WTC11 (cell line): ENCODE measurements at regions not wholly inside any gene's neighbourhood (a gene's known extent, or its start where the extent isn't known, plus 50 kb on each side); places are given as distances from the start of the nearest gene placed in this dataset.

Experiments used
- ATAC-seq: fragments of 200-7000 bp; cut with Tn5 transposase; 2 replicates; pipeline ENCODE4 v1.10.0; 2021; ENCODE audit warnings: mild to moderate bottlenecking, moderate library complexity
- CTCF ChIA-PET: fragments of 300-600 bp; sonication (Branson Sonifier 250); formaldehyde crosslinking; loops from one replicate; lab custom pipeline; 2021; ENCODE audit warnings: antibody characterized with exemption; lab: Charles Lee
- POLR2A ChIA-PET: fragments of 350-600 bp; sonication (Branson Sonifier 250); formaldehyde crosslinking; loops from one replicate; lab custom pipeline; 2021; ENCODE audit warnings: antibody characterized with exemption; lab: Charles Lee
- DNase-seq: peaks from one replicate; pipeline ENCODE4 v3.0.0; 2021; ENCODE audit warnings: low spot score
- H3K27ac Mint-ChIP-seq: 2 replicates; pipeline ENCODE4 v1.8.0; 2021; ENCODE audit warnings: mixed read lengths
- H3K27me3 Mint-ChIP-seq: 2 replicates; pipeline ENCODE4 v1.8.0; 2021; ENCODE audit warnings: low read depth, mild to moderate bottlenecking, moderate library complexity, mixed read lengths
- H3K36me3 Mint-ChIP-seq: 2 replicates; pipeline ENCODE4 v1.8.0; 2021; ENCODE audit warnings: mixed read lengths
- H3K4me1 Mint-ChIP-seq: 2 replicates; pipeline ENCODE4 v1.8.0; 2022; ENCODE audit warnings: mixed read lengths
- H3K4me3 Mint-ChIP-seq: 2 replicates; pipeline ENCODE4 v1.8.0; 2021; ENCODE audit warnings: mild to moderate bottlenecking, moderate library complexity, mixed read lengths
- H3K9me3 Mint-ChIP-seq: 2 replicates; pipeline ENCODE4 v1.8.0; 2021; ENCODE audit warnings: mixed read lengths
- CREB1 ChIP-seq: sonication (generic); formaldehyde crosslinking; IDR thresholded peaks from 2 replicates; pipeline ENCODE4 v1.8.0; 2023; ENCODE audit warnings: mild to moderate bottlenecking, missing genetic modification reagents
- ELF4 ChIP-seq: sonication (generic); formaldehyde crosslinking; IDR thresholded peaks from 2 replicates; pipeline ENCODE4 v1.8.1; 2022; ENCODE audit warnings: low read depth, mild to moderate bottlenecking, moderate library complexity, missing genetic modification reagents
- ETV6 ChIP-seq: sonication (generic); formaldehyde crosslinking; IDR thresholded peaks from 2 replicates; pipeline ENCODE4 v1.8.1; 2022; ENCODE audit warnings: mild to moderate bottlenecking, missing genetic modification reagents
- GTF2I ChIP-seq: fragments of 250-450 bp; sonication (Bioruptor Pico); conservative IDR thresholded peaks from 2 replicates; pipeline ENCODE4 v1.4.0; 2021; ENCODE audit warnings: mild to moderate bottlenecking
- HMGA2 ChIP-seq: fragments of 250-450 bp; sonication (Bioruptor Pico); IDR thresholded peaks from 2 replicates; pipeline ENCODE4 v1.4.0; 2021; ENCODE audit warnings: mild to moderate bottlenecking, moderate library complexity
- JUN ChIP-seq: sonication (generic); formaldehyde crosslinking; IDR thresholded peaks from 2 replicates; pipeline ENCODE4 v1.8.0; 2023; ENCODE audit warnings: mild to moderate bottlenecking, missing genetic modification reagents
- MYBL2 ChIP-seq: sonication (generic); formaldehyde crosslinking; IDR thresholded peaks from 2 replicates; pipeline ENCODE4 v1.8.1; 2023; ENCODE audit warnings: mild to moderate bottlenecking, moderate library complexity, missing genetic modification reagents
- NR1H2 ChIP-seq: sonication (generic); formaldehyde crosslinking; IDR thresholded peaks from 2 replicates; pipeline ENCODE4 v1.9.0; 2021; ENCODE audit warnings: mild to moderate bottlenecking, moderate library complexity, missing genetic modification reagents
- RELA ChIP-seq: sonication (generic); formaldehyde crosslinking; IDR thresholded peaks from 2 replicates; pipeline ENCODE4 v1.8.1; 2022; ENCODE audit warnings: missing genetic modification reagents, mild to moderate bottlenecking, borderline replicate concordance
- RORB ChIP-seq: fragments of 250-450 bp; sonication (Bioruptor Pico); IDR thresholded peaks from 2 replicates; pipeline ENCODE4 v1.9.0; 2021; ENCODE audit warnings: mild to moderate bottlenecking
- SMAD4 ChIP-seq: sonication (generic); formaldehyde crosslinking; IDR thresholded peaks from 2 replicates; pipeline ENCODE4 v1.8.0; 2022; ENCODE audit warnings: mild to moderate bottlenecking, missing genetic modification reagents
- ZNF121 ChIP-seq: sonication (generic); formaldehyde crosslinking; IDR thresholded peaks from 2 replicates; pipeline ENCODE4 v1.8.0; 2023; ENCODE audit warnings: missing genetic modification reagents
- ZNF138 ChIP-seq: sonication (generic); formaldehyde crosslinking; conservative IDR thresholded peaks from 2 replicates; pipeline ENCODE4 v1.8.1; 2022; ENCODE audit warnings: mild to moderate bottlenecking, moderate library complexity, missing genetic modification reagents
- ZNF219 ChIP-seq: sonication (generic); formaldehyde crosslinking; IDR thresholded peaks from 2 replicates; pipeline ENCODE4 v1.8.0; 2023; ENCODE audit warnings: missing genetic modification reagents, mild to moderate bottlenecking, borderline replicate concordance
- ZNF232 ChIP-seq: sonication (generic); formaldehyde crosslinking; IDR thresholded peaks from 2 replicates; pipeline ENCODE4 v1.8.0; 2022; ENCODE audit warnings: mild to moderate bottlenecking, missing genetic modification reagents
- ZNF263 ChIP-seq: sonication (generic); formaldehyde crosslinking; IDR thresholded peaks from 2 replicates; pipeline ENCODE4 v1.8.1; 2022; ENCODE audit warnings: low read depth, mild to moderate bottlenecking, moderate library complexity, missing genetic modification reagents
- TF ChIP-seq, protein P1 (sequence below): sonication (generic); formaldehyde crosslinking; IDR thresholded peaks from 2 replicates; pipeline ENCODE4 v1.8.0; 2022; ENCODE audit warnings: missing genetic modification reagents
- TF ChIP-seq, protein P2 (sequence below): fragments of 250-450 bp; sonication (Bioruptor Pico); conservative IDR thresholded peaks from 2 replicates; pipeline ENCODE4 v1.9.0; 2021; ENCODE audit warnings: mild to moderate bottlenecking
- TF ChIP-seq, protein P3 (sequence below): sonication (generic); formaldehyde crosslinking; IDR thresholded peaks from 2 replicates; pipeline ENCODE4 v1.8.1; 2023; ENCODE audit warnings: mild to moderate bottlenecking, missing genetic modification reagents, moderate library complexity
- TF ChIP-seq, protein P4 (sequence below): fragments of 250-450 bp; sonication (Bioruptor Pico); IDR thresholded peaks from 2 replicates; pipeline ENCODE4 v1.8.0; 2021; ENCODE audit warnings: mild to moderate bottlenecking
- TF ChIP-seq, protein P5 (sequence below): sonication (generic); formaldehyde crosslinking; conservative IDR thresholded peaks from 2 replicates; pipeline ENCODE4 v1.8.1; 2023; ENCODE audit warnings: mild to moderate bottlenecking, low read depth, missing genetic modification reagents, moderate library complexity
- TF ChIP-seq, protein P6 (sequence below): sonication (generic); formaldehyde crosslinking; IDR thresholded peaks from 2 replicates; pipeline ENCODE4 v1.8.1; 2023; ENCODE audit warnings: mild to moderate bottlenecking, moderate library complexity, missing genetic modification reagents

DNA sequence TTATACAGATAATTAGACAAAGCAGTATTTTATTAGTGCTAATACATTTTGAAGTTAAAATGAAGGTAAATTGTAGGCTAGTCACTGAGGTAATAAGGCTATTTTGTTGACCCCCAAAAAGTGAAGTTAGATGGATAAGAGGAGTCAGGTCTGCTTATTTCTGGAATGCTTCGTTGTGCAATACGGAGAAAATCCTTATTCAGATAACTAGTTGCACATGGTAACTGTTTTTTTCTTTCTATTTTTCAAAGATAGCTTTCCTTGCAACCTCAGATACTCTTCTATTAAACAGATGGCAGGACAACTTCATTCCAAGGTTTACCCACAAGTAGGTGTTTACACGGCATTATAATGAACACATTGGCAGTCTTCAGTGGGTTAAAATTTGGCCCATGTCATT, 101.1 kb downstream of the TMEM174 start (continued):
- no peak for TF ChIP-seq ZNF263 (CRISPR knock-in tag)
- TF ChIP-seq, protein P1, sequence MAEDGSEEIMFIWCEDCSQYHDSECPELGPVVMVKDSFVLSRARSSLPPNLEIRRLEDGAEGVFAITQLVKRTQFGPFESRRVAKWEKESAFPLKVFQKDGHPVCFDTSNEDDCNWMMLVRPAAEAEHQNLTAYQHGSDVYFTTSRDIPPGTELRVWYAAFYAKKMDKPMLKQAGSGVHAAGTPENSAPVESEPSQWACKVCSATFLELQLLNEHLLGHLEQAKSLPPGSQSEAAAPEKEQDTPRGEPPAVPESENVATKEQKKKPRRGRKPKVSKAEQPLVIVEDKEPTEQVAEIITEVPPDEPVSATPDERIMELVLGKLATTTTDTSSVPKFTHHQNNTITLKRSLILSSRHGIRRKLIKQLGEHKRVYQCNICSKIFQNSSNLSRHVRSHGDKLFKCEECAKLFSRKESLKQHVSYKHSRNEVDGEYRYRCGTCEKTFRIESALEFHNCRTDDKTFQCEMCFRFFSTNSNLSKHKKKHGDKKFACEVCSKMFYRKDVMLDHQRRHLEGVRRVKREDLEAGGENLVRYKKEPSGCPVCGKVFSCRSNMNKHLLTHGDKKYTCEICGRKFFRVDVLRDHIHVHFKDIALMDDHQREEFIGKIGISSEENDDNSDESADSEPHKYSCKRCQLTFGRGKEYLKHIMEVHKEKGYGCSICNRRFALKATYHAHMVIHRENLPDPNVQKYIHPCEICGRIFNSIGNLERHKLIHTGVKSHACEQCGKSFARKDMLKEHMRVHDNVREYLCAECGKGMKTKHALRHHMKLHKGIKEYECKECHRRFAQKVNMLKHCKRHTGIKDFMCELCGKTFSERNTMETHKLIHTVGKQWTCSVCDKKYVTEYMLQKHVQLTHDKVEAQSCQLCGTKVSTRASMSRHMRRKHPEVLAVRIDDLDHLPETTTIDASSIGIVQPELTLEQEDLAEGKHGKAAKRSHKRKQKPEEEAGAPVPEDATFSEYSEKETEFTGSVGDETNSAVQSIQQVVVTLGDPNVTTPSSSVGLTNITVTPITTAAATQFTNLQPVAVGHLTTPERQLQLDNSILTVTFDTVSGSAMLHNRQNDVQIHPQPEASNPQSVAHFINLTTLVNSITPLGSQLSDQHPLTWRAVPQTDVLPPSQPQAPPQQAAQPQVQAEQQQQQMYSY (CRISPR knock-in tag) = no peak
- TF ChIP-seq SMAD4 (CRISPR knock-in tag) = no peak
- no peak for TF ChIP-seq ZNF121 (CRISPR knock-in tag)
- TF ChIP-seq, protein P2, sequence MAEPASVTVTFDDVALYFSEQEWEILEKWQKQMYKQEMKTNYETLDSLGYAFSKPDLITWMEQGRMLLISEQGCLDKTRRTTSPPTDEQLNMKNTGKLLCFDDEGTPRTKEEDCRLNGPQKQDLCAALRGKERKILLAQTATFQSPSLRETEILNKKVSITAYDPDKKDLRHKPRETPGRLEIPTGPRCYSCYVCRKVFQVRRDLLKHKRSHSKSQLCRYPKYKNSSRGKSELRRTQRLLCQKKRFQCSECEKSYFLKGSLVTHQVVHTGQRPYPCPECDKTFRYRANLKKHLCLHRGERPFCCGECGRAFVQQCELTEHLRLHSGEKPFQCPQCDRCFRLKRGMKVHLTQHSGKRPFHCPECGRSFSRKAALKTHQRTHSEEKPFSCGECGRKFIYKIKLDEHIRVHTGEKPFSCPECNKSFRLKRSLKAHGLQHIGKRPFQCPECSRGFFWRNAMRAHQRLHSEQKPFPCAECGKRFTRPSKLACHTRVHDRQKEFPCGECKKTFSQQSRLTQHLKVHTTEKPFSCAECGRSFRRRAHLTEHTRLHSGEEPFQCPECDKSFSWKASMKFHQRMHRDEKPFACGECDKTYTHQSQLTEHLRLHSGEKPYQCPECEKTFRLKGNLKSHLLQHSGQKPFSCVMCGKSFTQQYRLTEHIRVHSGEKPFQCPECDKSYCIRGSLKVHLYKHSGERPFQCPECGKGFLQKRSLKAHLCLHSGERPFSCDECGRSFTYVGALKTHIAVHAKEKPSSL = no peak
- TF ChIP-seq RORB (CRISPR knock-in tag) = no peak
- no peak for TF ChIP-seq ELF4 (CRISPR knock-in tag)
- no peak for TF ChIP-seq ETV6 (CRISPR knock-in tag)
- TF ChIP-seq, protein P3, sequence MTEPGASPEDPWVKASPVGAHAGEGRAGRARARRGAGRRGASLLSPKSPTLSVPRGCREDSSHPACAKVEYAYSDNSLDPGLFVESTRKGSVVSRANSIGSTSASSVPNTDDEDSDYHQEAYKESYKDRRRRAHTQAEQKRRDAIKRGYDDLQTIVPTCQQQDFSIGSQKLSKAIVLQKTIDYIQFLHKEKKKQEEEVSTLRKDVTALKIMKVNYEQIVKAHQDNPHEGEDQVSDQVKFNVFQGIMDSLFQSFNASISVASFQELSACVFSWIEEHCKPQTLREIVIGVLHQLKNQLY (CRISPR knock-in tag) = no peak

DNA sequence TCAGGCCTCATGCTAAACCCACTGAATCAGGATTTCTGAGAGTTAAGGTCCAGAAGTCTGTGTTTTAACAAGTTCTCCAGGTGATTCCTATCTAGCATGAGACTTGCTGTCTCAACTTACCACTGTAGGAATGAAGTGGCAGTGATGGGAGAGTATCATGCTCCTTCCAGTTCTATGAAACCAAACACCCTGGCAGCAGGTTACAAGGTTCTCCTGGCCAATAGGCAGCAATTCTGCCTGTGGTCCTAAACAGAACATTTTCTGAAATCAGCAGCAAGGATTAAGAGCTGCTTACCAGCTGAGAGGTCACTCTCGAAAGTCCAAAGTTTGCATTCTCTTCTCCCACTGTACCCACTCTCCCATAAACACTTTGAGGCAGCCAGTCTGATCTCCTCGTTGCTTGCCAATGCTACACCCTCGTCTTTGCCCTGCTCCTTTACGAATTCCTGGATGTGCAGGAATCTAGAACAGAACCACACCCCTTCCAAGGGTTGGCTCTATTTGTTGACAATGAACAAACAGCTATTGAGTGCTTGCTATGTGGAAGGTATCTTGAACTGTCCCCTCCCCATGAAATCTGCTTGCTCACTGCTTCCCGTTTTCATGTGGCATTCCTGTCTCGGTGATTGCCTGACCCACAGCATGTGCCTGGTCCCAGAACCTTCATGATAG, 100.5 kb downstream of the TMEM174 start:
- H3K9me3 Mint-ChIP-seq = no peaks in the 10 kb centered on the region
- ChIA-PET POLR2A (no interaction called here), CTCF (no interaction called here)
- ATAC-seq (no peak), DNase-seq (no peak)
- peaks cover 11% of the 10 kb centered on the region for H3K4me1 Mint-ChIP-seq
- peaks cover 2% of the 10 kb centered on the region; the same call in 1 of the 2 replicates for H3K27me3 Mint-ChIP-seq
- no peaks in the 10 kb centered on the region for H3K36me3 Mint-ChIP-seq
- H3K27ac Mint-ChIP-seq = no peak overlapping the region
- no peak for TF ChIP-seq ETV6 (CRISPR knock-in tag)
- TF ChIP-seq CREB1 (CRISPR knock-in tag) = no peak
- TF ChIP-seq ZNF138 (CRISPR knock-in tag) = no peak
- no peak for TF ChIP-seq GTF2I (CRISPR knock-in tag)
- TF ChIP-seq HMGA2 (CRISPR knock-in tag) = no peak
- H3K4me3 Mint-ChIP-seq = no peak overlapping the region

DNA sequence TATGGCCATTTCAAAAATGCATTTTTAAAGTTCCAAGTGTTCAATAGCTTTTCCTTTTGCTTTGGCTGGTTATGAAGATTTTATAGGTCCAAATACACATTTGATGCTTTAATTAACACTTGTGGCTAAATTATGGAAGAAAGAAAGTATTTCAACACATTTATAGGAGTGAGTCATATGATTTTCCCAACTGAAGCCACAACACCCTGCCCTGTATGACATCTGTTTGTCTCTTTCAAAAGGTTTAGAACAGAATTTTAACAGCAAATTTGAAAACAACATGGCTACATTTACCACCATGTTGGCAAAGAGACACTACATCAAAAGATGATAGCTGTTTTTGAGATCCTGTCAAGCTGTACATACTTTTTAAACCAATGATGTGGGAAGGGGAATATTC, 99.4 kb downstream of the TMEM174 start:
- DNase-seq (no peak), ATAC-seq (no peak)
- Mint-ChIP-seq H3K4me3 (no peak overlapping the region), H3K36me3 (no peaks in the 10 kb centered on the region), H3K27ac (no peak overlapping the region), H3K4me1 (peaks cover 17% of the 10 kb centered on the region), H3K9me3 (no peaks in the 10 kb centered on the region), H3K27me3 (peaks cover 5% of the 10 kb centered on the region; the same call in 1 of the 2 replicates)
- POLR2A ChIA-PET = no interaction called here
- CTCF ChIA-PET = no interaction called here
- TF ChIP-seq RELA (CRISPR knock-in tag) = no peak
- TF ChIP-seq JUN (CRISPR knock-in tag) = no peak
- no peak for TF ChIP-seq ETV6 (CRISPR knock-in tag)
- no peak for TF ChIP-seq NR1H2 (CRISPR knock-in tag)
- TF ChIP-seq SMAD4 (CRISPR knock-in tag) = no peak
- TF ChIP-seq, protein P4, sequence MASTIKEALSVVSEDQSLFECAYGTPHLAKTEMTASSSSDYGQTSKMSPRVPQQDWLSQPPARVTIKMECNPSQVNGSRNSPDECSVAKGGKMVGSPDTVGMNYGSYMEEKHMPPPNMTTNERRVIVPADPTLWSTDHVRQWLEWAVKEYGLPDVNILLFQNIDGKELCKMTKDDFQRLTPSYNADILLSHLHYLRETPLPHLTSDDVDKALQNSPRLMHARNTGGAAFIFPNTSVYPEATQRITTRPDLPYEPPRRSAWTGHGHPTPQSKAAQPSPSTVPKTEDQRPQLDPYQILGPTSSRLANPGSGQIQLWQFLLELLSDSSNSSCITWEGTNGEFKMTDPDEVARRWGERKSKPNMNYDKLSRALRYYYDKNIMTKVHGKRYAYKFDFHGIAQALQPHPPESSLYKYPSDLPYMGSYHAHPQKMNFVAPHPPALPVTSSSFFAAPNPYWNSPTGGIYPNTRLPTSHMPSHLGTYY (CRISPR knock-in tag) = no peak
- TF ChIP-seq ZNF219 = no peak
- TF ChIP-seq, protein P5, sequence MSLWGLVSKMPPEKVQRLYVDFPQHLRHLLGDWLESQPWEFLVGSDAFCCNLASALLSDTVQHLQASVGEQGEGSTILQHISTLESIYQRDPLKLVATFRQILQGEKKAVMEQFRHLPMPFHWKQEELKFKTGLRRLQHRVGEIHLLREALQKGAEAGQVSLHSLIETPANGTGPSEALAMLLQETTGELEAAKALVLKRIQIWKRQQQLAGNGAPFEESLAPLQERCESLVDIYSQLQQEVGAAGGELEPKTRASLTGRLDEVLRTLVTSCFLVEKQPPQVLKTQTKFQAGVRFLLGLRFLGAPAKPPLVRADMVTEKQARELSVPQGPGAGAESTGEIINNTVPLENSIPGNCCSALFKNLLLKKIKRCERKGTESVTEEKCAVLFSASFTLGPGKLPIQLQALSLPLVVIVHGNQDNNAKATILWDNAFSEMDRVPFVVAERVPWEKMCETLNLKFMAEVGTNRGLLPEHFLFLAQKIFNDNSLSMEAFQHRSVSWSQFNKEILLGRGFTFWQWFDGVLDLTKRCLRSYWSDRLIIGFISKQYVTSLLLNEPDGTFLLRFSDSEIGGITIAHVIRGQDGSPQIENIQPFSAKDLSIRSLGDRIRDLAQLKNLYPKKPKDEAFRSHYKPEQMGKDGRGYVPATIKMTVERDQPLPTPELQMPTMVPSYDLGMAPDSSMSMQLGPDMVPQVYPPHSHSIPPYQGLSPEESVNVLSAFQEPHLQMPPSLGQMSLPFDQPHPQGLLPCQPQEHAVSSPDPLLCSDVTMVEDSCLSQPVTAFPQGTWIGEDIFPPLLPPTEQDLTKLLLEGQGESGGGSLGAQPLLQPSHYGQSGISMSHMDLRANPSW = no peak
- TF ChIP-seq, protein P6, sequence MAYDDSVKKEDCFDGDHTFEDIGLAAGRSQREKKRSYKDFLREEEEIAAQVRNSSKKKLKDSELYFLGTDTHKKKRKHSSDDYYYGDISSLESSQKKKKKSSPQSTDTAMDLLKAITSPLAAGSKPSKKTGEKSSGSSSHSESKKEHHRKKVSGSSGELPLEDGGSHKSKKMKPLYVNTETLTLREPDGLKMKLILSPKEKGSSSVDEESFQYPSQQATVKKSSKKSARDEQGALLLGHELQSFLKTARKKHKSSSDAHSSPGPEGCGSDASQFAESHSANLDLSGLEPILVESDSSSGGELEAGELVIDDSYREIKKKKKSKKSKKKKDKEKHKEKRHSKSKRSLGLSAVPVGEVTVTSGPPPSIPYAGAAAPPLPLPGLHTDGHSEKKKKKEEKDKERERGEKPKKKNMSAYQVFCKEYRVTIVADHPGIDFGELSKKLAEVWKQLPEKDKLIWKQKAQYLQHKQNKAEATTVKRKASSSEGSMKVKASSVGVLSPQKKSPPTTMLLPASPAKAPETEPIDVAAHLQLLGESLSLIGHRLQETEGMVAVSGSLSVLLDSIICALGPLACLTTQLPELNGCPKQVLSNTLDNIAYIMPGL (CRISPR knock-in tag) = no peak
- TF ChIP-seq MYBL2 (CRISPR knock-in tag) = no peak
- no peak for TF ChIP-seq ZNF232 (CRISPR knock-in tag)
